Upper lobe of left lung (tissue), 6 donors: ENCODE measurements at regions not wholly inside any gene's neighbourhood (a gene's known extent, or its start where the extent isn't known, plus 50 kb on each side); places are given as distances from the start of the nearest gene placed in this dataset.

ENCODE experiments used
- ATAC-seq, 2 donors: fragments of 200-7000 bp; cut with Tn5 transposase; one replicate each; pipeline ENCODE4 v1.9.1; 2022; ENCODE audit warnings: mild to moderate bottlenecking in 2 of 2, moderate library complexity in 2 of 2; ENCODE audit not compliant: low FRiP score in 2 of 2
- DNase-seq, 2 donors: peaks; one replicate each; pipeline ENCODE4 v3.0.0-alpha.2; 2019 to 2020
- H3K27ac ChIP-seq, 4 donors: fragments of 200-600 bp; sonication (generic); one replicate each; pipeline ENCODE4 v1.5.1; 2016 to 2019
- H3K27me3 ChIP-seq, 4 donors: fragments of 200-600 bp; sonication (generic); one replicate each; pipeline ENCODE4 v1.5.1; 2017 to 2019
- H3K36me3 ChIP-seq, 4 donors: fragments of 200-600 bp; sonication (generic); one replicate each; pipeline ENCODE4 v1.5.1; 2016 to 2019
- H3K4me1 ChIP-seq, 4 donors: fragments of 200-600 bp; sonication (generic); one replicate each; pipeline ENCODE4 v1.5.1; 2018 to 2019
- H3K4me3 ChIP-seq, 4 donors: fragments of 200-600 bp; sonication (generic); one replicate each; pipeline ENCODE4 v1.5.1; 2017 to 2019; ENCODE audit warnings: mild to moderate bottlenecking in 2 of 4, moderate library complexity in 1 of 4
- H3K9me3 ChIP-seq, 4 donors: fragments of 200-600 bp; sonication (generic); one replicate each; pipeline ENCODE4 v1.5.1; 2018 to 2019
- EP300 ChIP-seq, 4 donors: sonication (generic); formaldehyde crosslinking; IDR thresholded peaks; one replicate each; pipeline ENCODE4 v1.5.1; 2017; ENCODE audit warnings: antibody characterized with exemption in 4 of 4, control low read depth in 2 of 4
- POLR2A ChIP-seq, 4 donors: fragments of 450-650 bp; IDR thresholded peaks; one replicate each; pipeline ENCODE4 v1.5.1; 2016 to 2017; ENCODE audit warnings: antibody characterized with exemption in 4 of 4, mild to moderate bottlenecking in 2 of 4
- POLR2AphosphoS5 ChIP-seq, 2 donors: sonication (generic); formaldehyde crosslinking; IDR thresholded peaks; one replicate each; pipeline ENCODE4 v1.5.1; 2017; ENCODE audit warnings: antibody characterized with exemption in 2 of 2
- WGBS, 2 donors: methylation state at CpG; one replicate each; pipeline ENCODE4 v1.1.5; 2017 to 2018; 5-methylcytosine and 5-hydroxymethylcytosine counted together
- TF ChIP-seq, protein P1 (sequence below), 6 experiments: fragments of 450-650 bp in 4 of 6; fragments of 200-600 bp in 2 of 6; sonication (generic) in 2 of 6; IDR thresholded peaks; one replicate each; pipeline ENCODE4 v1.5.1; 2016 to 2019; ENCODE audit warnings: antibody characterized with exemption in 6 of 6
- donor health status: DM: no; HTN: no; CAD: no; lungs with moderate emphysema.
- donor health status: DM: no; HTN: yes; CAD: no; lungs with severe emphysema.

DNA sequence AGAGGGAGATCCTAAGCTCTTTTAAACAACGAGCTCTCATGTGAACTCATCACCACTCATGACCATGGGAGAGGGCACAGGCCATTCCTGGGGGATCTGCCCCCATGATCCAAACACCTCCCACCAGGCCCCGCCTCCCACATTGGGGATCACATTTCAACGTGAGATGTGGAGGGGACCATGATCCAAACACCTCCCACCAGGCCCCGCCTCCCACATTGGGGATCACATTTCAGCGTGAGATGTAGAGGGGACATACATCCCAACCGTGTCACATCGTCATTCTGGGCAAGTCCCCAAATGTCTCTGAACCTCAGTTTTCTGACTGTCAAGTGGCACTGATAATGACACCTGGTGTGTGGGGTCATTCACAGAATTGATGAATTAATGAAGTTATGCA is 641.8 kb downstream of the CDH26 start:
- TF ChIP-seq, protein P1, sequence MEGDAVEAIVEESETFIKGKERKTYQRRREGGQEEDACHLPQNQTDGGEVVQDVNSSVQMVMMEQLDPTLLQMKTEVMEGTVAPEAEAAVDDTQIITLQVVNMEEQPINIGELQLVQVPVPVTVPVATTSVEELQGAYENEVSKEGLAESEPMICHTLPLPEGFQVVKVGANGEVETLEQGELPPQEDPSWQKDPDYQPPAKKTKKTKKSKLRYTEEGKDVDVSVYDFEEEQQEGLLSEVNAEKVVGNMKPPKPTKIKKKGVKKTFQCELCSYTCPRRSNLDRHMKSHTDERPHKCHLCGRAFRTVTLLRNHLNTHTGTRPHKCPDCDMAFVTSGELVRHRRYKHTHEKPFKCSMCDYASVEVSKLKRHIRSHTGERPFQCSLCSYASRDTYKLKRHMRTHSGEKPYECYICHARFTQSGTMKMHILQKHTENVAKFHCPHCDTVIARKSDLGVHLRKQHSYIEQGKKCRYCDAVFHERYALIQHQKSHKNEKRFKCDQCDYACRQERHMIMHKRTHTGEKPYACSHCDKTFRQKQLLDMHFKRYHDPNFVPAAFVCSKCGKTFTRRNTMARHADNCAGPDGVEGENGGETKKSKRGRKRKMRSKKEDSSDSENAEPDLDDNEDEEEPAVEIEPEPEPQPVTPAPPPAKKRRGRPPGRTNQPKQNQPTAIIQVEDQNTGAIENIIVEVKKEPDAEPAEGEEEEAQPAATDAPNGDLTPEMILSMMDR (IDR thresholded peaks at IDR 0.05) = no peak
- TF ChIP-seq POLR2A (IDR thresholded peaks at IDR 0.05) = no peak
- TF ChIP-seq EP300 (IDR thresholded peaks at IDR 0.05) = no peak
- TF ChIP-seq POLR2AphosphoS5 (IDR thresholded peaks at IDR 0.05) = no peak

GRCh38 chr20:60624066-60624465 is 628.0 kb upstream of the CDH4 start:
- H3K27ac ChIP-seq = no peak overlapping the region
- H3K27me3 ChIP-seq = no peaks in the 10 kb centered on the region
- H3K4me3 ChIP-seq = no peak overlapping the region
- 84 to 94% methylated on average over 4 of the region's 4 CpGs for WGBS, 2 donors
- no peaks in the 10 kb centered on the region for H3K4me1 ChIP-seq
- no peak for TF ChIP-seq POLR2A (IDR thresholded peaks at IDR 0.05)
- TF ChIP-seq, protein P1 (IDR thresholded peaks at IDR 0.05) = no peak
- TF ChIP-seq POLR2AphosphoS5 (IDR thresholded peaks at IDR 0.05) = no peak
- TF ChIP-seq EP300 (IDR thresholded peaks at IDR 0.05) = no peak
- DNase-seq = no peak
- no peaks in the 10 kb centered on the region for H3K9me3 ChIP-seq
- no peak for ATAC-seq
- H3K36me3 ChIP-seq = no peaks in the 10 kb centered on the region

More for the DNA sequence above, 641.8 kb downstream of the CDH26 start:
- H3K27ac ChIP-seq = no peak overlapping the region
- no peaks in the 10 kb centered on the region for H3K4me1 ChIP-seq
- H3K36me3 ChIP-seq = no peaks in the 10 kb centered on the region
- WGBS, 2 donors = 76 to 81% methylated on average over 5 to 7 of the region's 7 CpGs
- ATAC-seq (no peak), DNase-seq (no peak)
- H3K9me3 ChIP-seq = no peaks in the 10 kb centered on the region
- no peaks in the 10 kb centered on the region for H3K27me3 ChIP-seq
- no peak overlapping the region for H3K4me3 ChIP-seq

DNA sequence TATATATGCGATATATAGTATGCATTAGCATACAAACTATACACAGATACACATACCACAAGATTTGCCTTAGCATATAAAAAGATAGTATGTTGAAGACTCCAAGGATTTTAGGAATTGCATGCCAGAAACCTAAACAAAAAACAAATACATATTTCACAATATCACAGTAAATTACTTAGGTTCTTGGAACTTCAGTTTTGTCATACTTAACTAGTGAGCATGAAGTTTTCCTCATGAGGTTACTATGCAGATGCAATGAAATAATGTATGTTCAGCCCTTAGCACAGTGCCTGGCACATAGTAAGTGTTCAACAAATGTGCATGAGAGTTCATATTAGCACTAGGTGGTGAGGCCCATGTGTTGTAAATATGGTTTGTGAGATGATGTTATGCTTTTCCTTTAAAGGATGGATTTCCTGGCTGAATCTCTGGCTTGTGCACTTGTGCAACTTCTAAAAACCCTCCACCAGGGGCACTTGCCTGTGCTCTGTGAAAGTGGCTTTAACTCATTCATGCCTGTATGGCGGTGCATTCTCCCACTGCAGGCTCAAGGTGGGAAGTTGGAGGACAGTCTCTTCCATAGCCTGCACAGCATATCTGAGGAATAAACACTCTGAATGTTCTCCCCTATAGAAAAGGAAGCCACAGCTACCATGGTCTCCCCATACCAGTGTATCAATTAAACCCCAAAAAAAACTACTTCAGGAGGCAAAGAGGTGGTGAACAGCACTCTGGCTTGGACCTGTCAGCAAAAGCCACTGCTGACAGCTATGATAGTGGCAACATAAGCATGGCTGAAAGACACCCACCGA is 624.1 kb upstream of the CDH4 start:
- Histone ChIP-seq H3K27ac (no peak overlapping the region), H3K27me3 (no peaks in the 10 kb centered on the region), H3K4me1 (no peaks in the 10 kb centered on the region), H3K9me3 (no peaks in the 10 kb centered on the region), H3K4me3 (no peak overlapping the region), H3K36me3 (no peaks in the 10 kb centered on the region)
- DNase-seq = no peak
- WGBS, 2 donors = 81 to 90% methylated on average over 3 of the region's 3 CpGs
- ATAC-seq = no peak
- TF ChIP-seq POLR2A (IDR thresholded peaks at IDR 0.05) = no peak
- TF ChIP-seq EP300 (IDR thresholded peaks at IDR 0.05) = no peak
- TF ChIP-seq, protein P1 (IDR thresholded peaks at IDR 0.05) = no peak
- no peak for TF ChIP-seq POLR2AphosphoS5 (IDR thresholded peaks at IDR 0.05)

DNA sequence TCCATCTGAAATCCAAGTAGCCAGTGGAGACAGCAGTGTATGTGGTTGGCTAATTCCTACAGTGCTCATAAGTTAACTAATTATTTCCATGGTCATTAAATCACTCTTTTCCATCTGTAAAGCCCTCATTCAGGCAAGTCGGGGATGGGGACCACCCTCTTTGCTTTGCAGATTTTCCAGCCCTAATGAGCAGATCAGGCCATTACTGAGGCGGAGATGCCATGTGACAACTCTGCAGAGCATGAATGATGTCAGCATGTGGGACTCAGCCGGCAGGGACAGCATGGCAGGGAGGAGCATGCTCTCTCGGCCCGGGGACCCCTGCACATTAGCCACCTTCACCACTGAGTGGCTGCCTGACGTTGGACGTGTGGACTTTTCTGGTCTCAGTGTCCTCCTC is 623.3 kb upstream of the CDH4 start:
- Histone ChIP-seq H3K27ac (no peak overlapping the region), H3K4me3 (no peak overlapping the region), H3K4me1 (no peaks in the 10 kb centered on the region), H3K27me3 (no peaks in the 10 kb centered on the region), H3K36me3 (no peaks in the 10 kb centered on the region), H3K9me3 (no peaks in the 10 kb centered on the region)
- DNase-seq (peak in 1 of 2 donors; percentile 25), ATAC-seq (no peak)
- TF ChIP-seq, protein P1 (IDR thresholded peaks at IDR 0.05) = no peak
- TF ChIP-seq EP300 (IDR thresholded peaks at IDR 0.05) (no peak), POLR2A (IDR thresholded peaks at IDR 0.05) (no peak)
- WGBS, 2 donors = 84 to 92% methylated on average over 5 to 6 of the region's 7 CpGs

DNA sequence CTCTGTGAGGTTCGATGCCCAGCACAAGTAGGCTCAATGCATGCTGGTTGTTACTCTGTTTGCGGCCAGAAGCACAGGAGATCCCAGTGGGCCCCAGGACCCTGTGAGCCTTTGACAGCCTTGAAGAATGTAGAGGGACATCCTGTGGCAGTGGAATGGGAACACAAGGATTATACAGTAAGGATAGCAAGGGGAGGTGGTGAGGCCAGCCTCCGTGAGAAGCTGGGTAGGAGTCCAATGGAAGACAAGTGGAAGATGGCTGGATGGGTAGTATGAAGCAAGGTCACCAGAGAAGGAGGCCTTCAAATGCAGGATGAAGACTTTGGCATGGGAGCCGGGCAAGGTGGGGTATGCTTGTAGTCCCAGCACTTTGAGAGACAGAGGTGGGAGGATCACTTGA is 622.9 kb upstream of the CDH4 start:
- no peaks in the 10 kb centered on the region for H3K36me3 ChIP-seq
- DNase-seq = no peak
- TF ChIP-seq EP300 (IDR thresholded peaks at IDR 0.05) = no peak
- no peak for TF ChIP-seq POLR2AphosphoS5 (IDR thresholded peaks at IDR 0.05)
- no peak for TF ChIP-seq POLR2A (IDR thresholded peaks at IDR 0.05)
- TF ChIP-seq, protein P1 (IDR thresholded peaks at IDR 0.05) = no peak
- 83 to 100% methylated on average over 4 of the region's 4 CpGs for WGBS, 2 donors
- no peaks in the 10 kb centered on the region for H3K4me1 ChIP-seq
- no peak overlapping the region for H3K4me3 ChIP-seq
- H3K9me3 ChIP-seq = no peaks in the 10 kb centered on the region
- no peak for ATAC-seq
- no peak overlapping the region for H3K27ac ChIP-seq
- no peaks in the 10 kb centered on the region for H3K27me3 ChIP-seq
